Stromal cell of bone marrow (primary cell): ENCODE measurements at regions not wholly inside any gene's neighbourhood (a gene's known extent, or its start where the extent isn't known, plus 50 kb on each side); places are given as distances from the start of the nearest gene placed in this dataset.
"Not testable (repeated sequence)": the region's sequence is repeated elsewhere in the genome, so short reads cannot be mapped to it uniquely, and the experiment has no call there.

Experiments
- DNase-seq: peaks from one replicate; pipeline ENCODE4 v3.0.0-alpha.2; 2012; ENCODE audit warnings: low read depth

- DNase-seq: no peak
These were observed 51.8 kb upstream of the TLE1 start for GRCh38 chr9:81741103-81741502.

GRCh38 chr9:81748091-81748490, 58.7 kb upstream of the TLE1 start:
- no peak for DNase-seq

- no peak for DNase-seq
These were observed 64.1 kb upstream of the TLE1 start for GRCh38 chr9:81753436-81753835.

DNA sequence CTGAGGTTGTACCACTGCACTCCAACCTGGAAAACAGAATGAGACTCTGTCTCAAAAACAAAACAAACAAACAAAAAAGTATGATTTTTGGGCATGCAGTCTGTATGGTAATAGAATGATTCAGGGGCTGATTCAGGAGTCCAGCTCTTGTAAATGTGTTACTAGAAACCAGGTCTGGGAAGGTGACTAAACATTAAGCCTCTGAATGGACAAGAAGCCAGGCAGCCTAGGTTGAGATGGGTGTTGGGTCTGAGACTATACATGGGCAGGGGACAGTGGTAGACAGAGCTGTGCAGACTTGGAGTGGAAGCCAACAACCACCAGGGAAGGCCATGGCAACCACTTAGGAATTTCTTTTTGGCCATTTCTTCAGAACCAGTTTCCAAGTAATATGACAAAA, 64.9 kb upstream of the TLE1 start:
- DNase-seq: no peak

- no peak for DNase-seq
These were observed 66.4 kb upstream of the TLE1 start for GRCh38 chr9:81755721-81756120.

DNA sequence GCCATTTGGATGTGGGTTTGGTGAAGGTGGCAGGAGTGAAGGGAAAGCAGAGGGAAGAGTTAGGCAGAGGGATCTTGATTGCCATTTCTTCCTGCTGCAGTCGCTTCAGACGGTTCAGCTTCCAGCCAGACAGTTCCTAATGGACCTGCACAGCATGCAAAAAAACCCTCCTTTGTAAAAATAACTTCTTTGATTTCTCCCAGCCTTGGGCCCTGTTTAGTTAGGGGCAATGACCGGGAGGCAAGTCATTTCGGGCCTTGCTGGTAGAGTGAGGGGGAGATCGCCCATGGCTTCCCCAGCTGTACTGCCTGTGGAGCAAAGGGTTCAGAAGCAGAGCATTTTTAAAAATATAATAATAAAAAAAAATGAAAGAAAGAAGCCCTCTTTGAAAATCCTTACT, 67.2 kb upstream of the TLE1 start:
- DNase-seq: no peak

DNA sequence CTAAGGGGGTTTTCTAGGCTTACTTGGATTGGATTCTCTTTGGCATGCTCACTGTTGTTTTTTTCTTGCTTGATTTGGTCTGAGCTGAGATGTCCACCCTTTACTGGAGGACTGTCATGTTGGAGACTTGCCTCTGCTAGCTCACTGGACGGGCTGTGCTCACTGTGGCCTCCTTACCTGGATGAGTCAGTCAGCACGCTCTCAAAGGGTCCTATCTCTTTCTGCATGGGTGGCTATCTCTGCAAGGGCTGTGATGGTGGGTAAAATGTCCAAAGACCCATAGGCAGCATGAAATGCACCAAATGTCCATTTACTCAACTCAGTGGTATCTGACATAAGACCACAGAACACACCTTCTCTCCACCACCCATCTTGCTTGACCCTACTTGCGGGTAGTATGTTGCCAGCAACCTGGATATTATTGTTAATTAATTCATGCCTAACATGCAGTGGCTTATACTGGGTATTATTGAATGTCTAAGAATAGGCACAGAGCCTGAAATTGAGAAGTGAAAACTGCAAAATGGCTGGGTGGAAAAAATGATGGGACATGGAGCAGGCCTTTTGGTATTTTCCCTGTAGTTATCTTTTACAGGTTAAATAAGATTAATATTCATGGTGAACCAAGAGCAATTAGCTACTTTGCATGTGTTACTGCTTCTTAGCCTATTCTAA, 68.9 kb upstream of the TLE1 start:
- DNase-seq: no peak

- DNase-seq: peak; percentile 78
These were observed 70.4 kb upstream of the TLE1 start for GRCh38 chr9:81759680-81760215.

DNA sequence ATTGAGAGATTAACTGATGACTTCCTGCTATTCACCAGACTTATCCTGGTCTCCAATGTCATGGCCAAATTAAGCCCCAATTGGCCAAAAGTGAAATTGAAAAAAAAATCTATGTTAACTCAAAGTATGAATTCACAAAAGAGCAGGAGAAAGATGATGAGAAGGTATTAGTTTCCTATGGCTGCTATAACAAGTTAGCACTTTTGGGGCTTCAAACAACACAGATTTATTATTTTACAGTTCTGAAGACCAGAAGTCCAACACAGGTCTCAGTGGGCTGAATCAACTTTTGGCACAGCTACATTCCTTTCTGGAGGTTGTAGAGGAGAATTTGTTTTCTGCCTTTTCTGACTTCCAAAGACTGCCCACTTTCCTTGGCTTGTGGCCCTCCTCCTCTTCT, 78.6 kb upstream of the TLE1 start:
- no peak for DNase-seq

- no peak for DNase-seq
These were observed 82.2 kb upstream of the TLE1 start for GRCh38 chr9:81771571-81771970.

GRCh38 chr9:81772144-81772543, 82.8 kb upstream of the TLE1 start:
- no peak for DNase-seq

- DNase-seq: no peak
These were observed 87.0 kb upstream of the TLE1 start for GRCh38 chr9:81776390-81776789.

GRCh38 chr9:81776834-81777233, 87.5 kb upstream of the TLE1 start:
- no peak for DNase-seq

DNA sequence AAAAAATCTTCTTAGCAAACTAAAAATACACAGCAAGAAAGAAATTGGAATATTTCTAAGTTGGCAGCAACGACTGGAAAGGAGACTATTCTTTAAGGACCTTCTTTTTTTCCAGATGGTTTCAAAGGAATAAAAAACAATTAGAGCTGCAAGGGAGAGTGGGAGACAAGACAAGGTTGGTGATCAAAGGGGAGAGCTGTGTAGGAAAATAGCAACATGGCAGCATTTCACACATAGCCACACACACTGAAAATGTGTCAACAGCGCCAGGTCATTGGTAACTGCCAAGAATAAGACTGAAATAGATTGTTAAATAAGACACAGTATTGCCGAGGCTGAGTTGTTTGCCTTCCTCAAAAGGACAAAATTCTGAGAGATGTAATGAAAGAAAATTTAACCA, 88.1 kb upstream of the TLE1 start:
- no peak for DNase-seq

DNA sequence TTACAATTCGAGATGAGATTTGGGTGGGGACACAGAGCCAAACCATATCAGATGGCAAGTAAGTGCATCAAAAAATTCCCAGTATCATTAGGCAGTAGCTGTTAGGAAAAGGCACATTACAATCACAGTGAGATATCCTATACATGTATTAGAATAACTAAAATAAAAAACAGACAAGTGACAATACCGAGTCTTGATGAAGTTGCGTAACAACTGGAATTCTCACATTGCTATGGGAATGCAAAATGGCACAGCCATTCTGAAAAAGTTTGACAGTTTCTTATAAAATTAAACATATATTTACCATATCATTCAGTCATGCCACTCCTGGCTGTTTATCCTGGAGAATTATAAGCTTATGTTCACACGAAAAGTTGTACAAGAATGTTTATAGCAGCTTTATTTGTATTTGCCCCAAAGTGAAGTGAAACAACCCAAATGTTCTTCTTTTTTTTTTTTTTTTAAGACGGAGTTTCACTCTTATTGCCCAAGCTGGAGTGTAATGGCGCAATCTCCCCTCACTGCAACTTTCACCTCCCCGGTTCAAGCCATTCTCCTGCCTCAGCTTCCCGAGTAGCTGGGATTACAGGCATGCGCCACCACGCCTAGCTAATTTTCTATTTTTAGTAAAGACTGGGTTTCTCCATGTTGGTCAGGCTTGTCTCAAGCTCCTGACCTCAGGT, 93.1 kb upstream of the TLE1 start:
- DNase-seq: no peak

DNA sequence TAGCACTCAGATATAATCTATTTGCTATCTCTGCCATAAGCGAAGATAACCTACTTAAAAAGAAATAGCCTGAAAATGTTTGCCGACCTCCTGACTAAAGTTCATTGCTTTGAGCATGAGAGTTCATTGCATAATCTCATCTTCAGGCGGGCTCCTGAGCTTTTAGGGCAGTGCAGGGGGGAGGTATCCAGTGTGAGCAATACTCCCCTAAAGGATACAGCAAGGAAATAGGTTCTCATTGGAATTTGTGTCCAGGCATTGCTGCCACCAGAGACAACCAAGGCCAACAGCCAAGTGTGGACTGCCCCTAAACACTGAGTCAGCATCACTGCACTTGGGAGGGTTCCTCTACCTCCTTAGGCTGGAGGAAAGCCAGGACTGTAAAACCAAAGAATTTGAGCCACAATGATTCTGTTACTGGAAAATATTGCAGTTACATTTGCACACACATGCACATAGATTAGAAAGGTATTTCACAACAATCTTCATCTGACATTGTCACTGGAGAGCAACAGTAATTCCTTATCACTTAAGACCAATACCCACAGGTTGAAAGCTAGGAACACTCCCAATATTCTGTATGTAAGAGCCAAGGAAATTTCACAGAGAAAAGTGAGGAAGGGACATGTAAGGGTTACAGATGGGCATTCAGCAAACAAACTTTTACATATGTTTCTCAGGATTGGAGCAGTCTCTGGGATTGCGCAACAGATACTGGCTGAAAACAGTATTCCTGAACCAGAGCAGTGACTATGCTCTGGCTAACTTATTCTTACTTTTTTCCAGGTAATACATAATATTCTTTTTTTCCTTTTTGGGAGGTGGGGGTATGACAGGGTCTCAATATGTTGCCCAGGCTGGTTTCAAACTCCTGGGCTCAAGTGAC, 98.6 kb upstream of the TLE1 start:
- DNase-seq: peak; percentile 90

- no peak for DNase-seq
These were observed 100.4 kb upstream of the TLE1 start for GRCh38 chr9:81789721-81790120.

GRCh38 chr9:81790166-81790565, 100.8 kb upstream of the TLE1 start:
- no peak for DNase-seq

GRCh38 chr9:81791076-81791475, 101.7 kb upstream of the TLE1 start:
- no peak for DNase-seq

DNA sequence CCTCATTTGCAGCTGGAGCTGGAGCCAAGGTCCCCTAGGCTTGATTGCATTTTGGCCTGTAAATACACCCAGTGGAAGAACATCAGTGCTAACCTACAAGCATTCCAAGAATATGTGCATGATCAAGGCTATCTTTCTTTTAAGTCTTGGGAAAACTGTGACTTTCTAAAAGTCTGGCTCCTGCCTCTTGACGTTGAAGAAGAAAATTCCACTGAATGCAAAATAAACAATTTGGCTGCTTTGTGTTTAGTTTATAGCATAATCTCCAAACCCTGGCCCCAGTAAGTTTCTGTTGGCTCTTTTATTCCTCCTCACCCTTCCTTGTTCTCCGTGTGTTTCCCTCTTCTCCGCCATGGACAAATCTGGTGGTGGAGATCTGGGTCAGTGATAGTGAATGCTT, 109.3 kb upstream of the TLE1 start:
- no peak for DNase-seq

DNA sequence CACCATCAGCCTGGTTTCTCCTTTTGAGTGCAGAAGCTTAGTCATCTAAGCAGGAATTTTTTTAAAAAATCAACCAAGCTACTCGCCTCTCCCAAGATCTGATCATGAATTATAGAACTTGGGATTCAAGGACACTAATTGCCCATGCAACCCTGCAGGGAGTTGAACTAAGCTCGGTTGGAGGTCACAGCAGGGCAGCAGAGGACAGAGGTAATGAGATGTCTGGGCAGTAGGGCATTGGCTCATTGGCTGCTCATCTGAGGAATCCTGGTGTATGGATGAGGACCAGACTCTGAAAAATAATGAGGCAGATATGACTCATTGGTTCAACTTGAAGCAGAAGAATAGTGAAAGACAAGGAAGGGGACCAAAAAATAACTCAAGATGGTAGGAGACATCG, 111.8 kb upstream of the TLE1 start:
- peak; percentile 28 for DNase-seq

DNA sequence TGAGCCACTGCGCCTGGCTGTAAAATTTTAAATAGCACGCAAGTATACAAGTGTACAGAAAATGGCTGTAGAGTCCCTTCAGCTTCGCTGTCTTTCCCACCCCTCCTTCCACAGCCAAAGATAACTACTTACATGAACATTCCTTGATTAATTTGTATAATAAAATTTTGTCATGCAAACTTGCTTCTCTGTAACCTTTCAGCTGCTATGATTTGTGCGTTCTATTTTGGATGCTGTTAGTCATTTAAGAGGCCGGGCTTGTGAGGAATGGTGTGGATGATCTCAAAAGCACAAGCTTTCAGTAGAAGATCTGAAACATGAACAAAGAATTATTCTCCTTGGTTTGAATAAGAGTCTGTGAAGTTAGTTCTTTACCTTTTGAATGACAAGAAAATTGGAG, 115.0 kb upstream of the TLE1 start:
- DNase-seq: no peak

- not testable (repeated sequence) for DNase-seq
These were observed 116.5 kb upstream of the SPATA31D4 start for GRCh38 chr9:81811688-81812087.
